DND-41 (cell line): ENCODE measurements at regions not wholly inside any gene's neighbourhood (a gene's known extent, or its start where the extent isn't known, plus 50 kb on each side); places are given as distances from the start of the nearest gene placed in this dataset.

Experiments
- ATAC-seq: fragments of 200-7000 bp; cut with Tn5 transposase; 3 replicates; pipeline ENCODE4 v1.9.1; 2021; ENCODE audit warnings: low read depth; ENCODE audit not compliant: insufficient read depth
- DNase-seq: peaks from one replicate; pipeline ENCODE4 v3.0.0-alpha.2; 2020
- H2AFZ ChIP-seq: 2 replicates; pipeline ENCODE4 v1.6.0; 2012; ENCODE audit warnings: low read depth, low read length
- H3K27ac ChIP-seq: 2 replicates; pipeline ENCODE4 v1.5.1; 2012; ENCODE audit warnings: low read length, inconsistent platforms
- H3K27me3 ChIP-seq: fragments of 200-600 bp; sonication (generic); 2 replicates; pipeline ENCODE4 v1.6.0; 2012; ENCODE audit warnings: low read length, mild to moderate bottlenecking, inconsistent platforms; ENCODE audit not compliant: insufficient read depth, poor library complexity
- H3K36me3 ChIP-seq: 2 replicates; pipeline ENCODE4 v1.5.1; 2012; ENCODE audit warnings: low read length, inconsistent platforms; ENCODE audit not compliant: insufficient read depth
- H3K4me1 ChIP-seq: 2 replicates; pipeline ENCODE4 v1.5.1; 2012; ENCODE audit warnings: mild to moderate bottlenecking, low read length; ENCODE audit not compliant: insufficient read depth
- H3K4me2 ChIP-seq: 2 replicates; pipeline ENCODE4 v1.6.0; 2012; ENCODE audit warnings: mild to moderate bottlenecking, moderate library complexity, low read length, inconsistent platforms; ENCODE audit not compliant: insufficient read depth
- H3K4me3 ChIP-seq, 2 experiments: fragments of 200-600 bp in 1 of 2; shearing (Covaris generic) in 1 of 2; 2 replicates each; pipeline ENCODE4 v1.5.1; 2012 to 2016; ENCODE audit warnings: inconsistent platforms in 2 of 2, low read length in 2 of 2, mild to moderate bottlenecking in 2 of 2, low read depth in 1 of 2, moderate library complexity in 1 of 2
- H3K79me2 ChIP-seq: 2 replicates; pipeline ENCODE4 v1.6.0; 2012; ENCODE audit warnings: low read length, inconsistent platforms; ENCODE audit not compliant: insufficient read depth
- H3K9ac ChIP-seq: 2 replicates; pipeline ENCODE4 v1.6.0; 2012; ENCODE audit warnings: low read depth, mild to moderate bottlenecking, inconsistent platforms, low read length, moderate library complexity
- H3K9me3 ChIP-seq: 2 replicates; pipeline ENCODE4 v1.5.1; 2012; ENCODE audit warnings: low read length, moderate library complexity, mild to moderate bottlenecking, inconsistent platforms; ENCODE audit not compliant: insufficient read depth, severe bottlenecking
- H4K20me1 ChIP-seq: 2 replicates; pipeline ENCODE4 v1.6.0; 2012; ENCODE audit warnings: low read length; ENCODE audit not compliant: insufficient read depth
- CTCF ChIP-seq: IDR thresholded peaks from 2 replicates; pipeline ENCODE4 v1.5.1; 2012; ENCODE audit warnings: borderline replicate concordance, low read length, moderate library complexity, mild to moderate bottlenecking; ENCODE audit not compliant: poor library complexity, severe bottlenecking; ENCODE audit errors: extremely low read depth
- EZH2 ChIP-seq: IDR thresholded peaks from 3 replicates; pipeline ENCODE4 v1.6.1; 2012; ENCODE audit warnings: borderline replicate concordance, low read depth, mild to moderate bottlenecking, moderate library complexity, low read length, inconsistent platforms; ENCODE audit not compliant: severe bottlenecking

GRCh38 chr2:7840651-7841380 lies 841.0 kb upstream of the ID2 start:
- no peak overlapping the region for H3K27ac ChIP-seq
- TF ChIP-seq CTCF, result no peak
- no peak for TF ChIP-seq EZH2
- no peaks in the 10 kb centered on the region for H3K79me2 ChIP-seq
- no peak for ATAC-seq
- DNase-seq, result no peak
- no peak overlapping the region for H3K9ac ChIP-seq
- no peak overlapping the region for H2AFZ ChIP-seq
- H3K36me3 ChIP-seq, result no peaks in the 10 kb centered on the region
- no peak overlapping the region for H3K4me3 ChIP-seq
- no peaks in the 10 kb centered on the region for H3K4me1 ChIP-seq
- H3K4me2 ChIP-seq, result no peak overlapping the region
- H3K27me3 ChIP-seq, result no peaks in the 10 kb centered on the region
- no peaks in the 10 kb centered on the region for H3K9me3 ChIP-seq
- H4K20me1 ChIP-seq, result no peaks in the 10 kb centered on the region

GRCh38 chr2:7841751-7842150 lies 840.1 kb upstream of the ID2 start:
- no peak for ATAC-seq
- H3K4me1 ChIP-seq, result no peaks in the 10 kb centered on the region
- H3K36me3 ChIP-seq, result no peaks in the 10 kb centered on the region
- no peaks in the 10 kb centered on the region for H3K79me2 ChIP-seq
- H3K27me3 ChIP-seq, result no peaks in the 10 kb centered on the region
- H3K4me3 ChIP-seq, result no peak overlapping the region
- H3K9me3 ChIP-seq, result no peaks in the 10 kb centered on the region
- TF ChIP-seq CTCF, result no peak
- TF ChIP-seq EZH2, result no peak
- DNase-seq, result no peak
- no peak overlapping the region for H3K27ac ChIP-seq
- no peaks in the 10 kb centered on the region for H4K20me1 ChIP-seq
- no peak overlapping the region for H2AFZ ChIP-seq
- H3K9ac ChIP-seq, result no peak overlapping the region
- H3K4me2 ChIP-seq, result no peak overlapping the region

- Histone ChIP-seq H3K9ac (no peak overlapping the region), H3K79me2 (no peaks in the 10 kb centered on the region), H3K36me3 (no peaks in the 10 kb centered on the region), H4K20me1 (no peaks in the 10 kb centered on the region), H3K27ac (no peak overlapping the region), H3K9me3 (no peaks in the 10 kb centered on the region), H3K4me3 (no peak overlapping the region), H3K27me3 (no peaks in the 10 kb centered on the region), H3K4me1 (no peaks in the 10 kb centered on the region), H2AFZ (no peak overlapping the region), H3K4me2 (no peak overlapping the region)
- ATAC-seq (no peak), DNase-seq (no peak)
- no peak for TF ChIP-seq CTCF
- TF ChIP-seq EZH2, result no peak
These were observed 837.4 kb upstream of the ID2 start for GRCh38 chr2:7844414-7844965.
